Dendritic cell treated with granulocyte-macrophage colony-stimulating factor and Interleukin-4, amounts not matched to agents 40 ng/mL and 50 ng/mL, for 4 days (primary cell): ENCODE measurements at regions not wholly inside any gene's neighbourhood (a gene's known extent, or its start where the extent isn't known, plus 50 kb on each side); places are given as distances from the start of the nearest gene placed in this dataset.

Experiments used
- H3K27ac Mint-ChIP-seq: one replicate; pipeline ENCODE4 v1.8.0; 2022; ENCODE audit warnings: mild to moderate bottlenecking, mixed read lengths
- H3K27me3 Mint-ChIP-seq: one replicate; pipeline ENCODE4 v1.8.0; 2022; ENCODE audit warnings: mild to moderate bottlenecking, mixed read lengths
- H3K36me3 Mint-ChIP-seq: one replicate; pipeline ENCODE4 v1.8.0; 2022; ENCODE audit warnings: low read depth, mixed read lengths
- H3K4me1 Mint-ChIP-seq: one replicate; pipeline ENCODE4 v1.8.0; 2022; ENCODE audit warnings: low read depth, mixed read lengths
- H3K4me3 Mint-ChIP-seq: one replicate; pipeline ENCODE4 v1.8.0; 2022; ENCODE audit warnings: mild to moderate bottlenecking, moderate library complexity, mixed read lengths
- H3K9me3 Mint-ChIP-seq: one replicate; pipeline ENCODE4 v1.8.0; 2022; ENCODE audit warnings: mixed read lengths
- intact Hi-C: fragments of 100-400 bp; cut with micrococcal nuclease; formaldehyde crosslinking; loops from one replicate; pipeline ENCODE4 v1.15.0; 2022

GRCh38 chr5:92980491-92980890, 600.5 kb downstream of the NR2F1-AS1 start:
- intact Hi-C loops: no loop called here
- H3K27me3 Mint-ChIP-seq: no peaks in the 10 kb centered on the region
- no peak overlapping the region for H3K27ac Mint-ChIP-seq

GRCh38 chr5:92979716-92980115, 601.3 kb downstream of the NR2F1-AS1 start:
- Mint-ChIP-seq H3K27me3 (no peaks in the 10 kb centered on the region), H3K9me3 (peaks cover 25% of the 10 kb centered on the region), H3K4me3 (no peak overlapping the region), H3K27ac (no peak overlapping the region), H3K36me3 (no peaks in the 10 kb centered on the region), H3K4me1 (no peaks in the 10 kb centered on the region)
- intact Hi-C loops: no loop called here

More at GRCh38 chr5:92980491-92980890, 600.5 kb downstream of the NR2F1-AS1 start:
- H3K4me1 Mint-ChIP-seq: no peaks in the 10 kb centered on the region
- H3K36me3 Mint-ChIP-seq: no peaks in the 10 kb centered on the region
- H3K9me3 Mint-ChIP-seq: peaks cover 30% of the 10 kb centered on the region
- no peak overlapping the region for H3K4me3 Mint-ChIP-seq

GRCh38 chr5:92977846-92978540, 603.0 kb downstream of the NR2F1-AS1 start:
- Mint-ChIP-seq H3K27ac (no peak overlapping the region), H3K9me3 (peaks cover 9% of the 10 kb centered on the region), H3K36me3 (no peaks in the 10 kb centered on the region), H3K4me1 (no peaks in the 10 kb centered on the region), H3K27me3 (no peaks in the 10 kb centered on the region), H3K4me3 (no peak overlapping the region)
- intact Hi-C loops: no loop called here

GRCh38 chr5:92976156-92976555, 604.9 kb downstream of the NR2F1-AS1 start:
- no peaks in the 10 kb centered on the region for H3K4me1 Mint-ChIP-seq
- intact Hi-C loops: no loop called here
- H3K9me3 Mint-ChIP-seq: no peaks in the 10 kb centered on the region
- H3K4me3 Mint-ChIP-seq: no peak overlapping the region
- H3K27me3 Mint-ChIP-seq: no peaks in the 10 kb centered on the region
- no peak overlapping the region for H3K27ac Mint-ChIP-seq
- H3K36me3 Mint-ChIP-seq: no peaks in the 10 kb centered on the region

DNA sequence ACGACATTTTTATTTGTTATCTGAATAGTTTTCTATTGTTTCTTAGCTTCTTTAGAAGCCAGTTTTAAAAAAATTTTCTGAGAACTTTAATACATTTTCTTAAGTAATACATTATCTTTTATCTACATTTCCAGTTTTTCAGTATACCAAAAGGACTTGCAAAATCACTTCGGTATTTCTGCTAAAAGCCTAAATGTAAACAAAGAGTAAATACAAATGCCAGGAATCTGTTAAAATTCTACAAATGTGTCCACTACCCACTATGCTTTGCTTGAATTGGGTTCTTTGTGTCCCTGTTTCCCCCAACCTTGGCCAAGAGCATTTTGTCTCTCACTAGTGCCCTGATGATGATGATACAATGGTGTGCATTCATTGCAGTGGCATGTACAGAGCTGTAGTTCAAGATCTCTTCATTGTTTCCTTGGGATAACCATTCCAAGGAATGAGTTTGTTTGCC, 611.2 kb downstream of the NR2F1-AS1 start:
- no peak overlapping the region for H3K27ac Mint-ChIP-seq
- H3K4me3 Mint-ChIP-seq: no peak overlapping the region
- intact Hi-C loops: no loop called here
- no peaks in the 10 kb centered on the region for H3K36me3 Mint-ChIP-seq
- H3K4me1 Mint-ChIP-seq: no peaks in the 10 kb centered on the region
- no peaks in the 10 kb centered on the region for H3K27me3 Mint-ChIP-seq
- no peaks in the 10 kb centered on the region for H3K9me3 Mint-ChIP-seq

DNA sequence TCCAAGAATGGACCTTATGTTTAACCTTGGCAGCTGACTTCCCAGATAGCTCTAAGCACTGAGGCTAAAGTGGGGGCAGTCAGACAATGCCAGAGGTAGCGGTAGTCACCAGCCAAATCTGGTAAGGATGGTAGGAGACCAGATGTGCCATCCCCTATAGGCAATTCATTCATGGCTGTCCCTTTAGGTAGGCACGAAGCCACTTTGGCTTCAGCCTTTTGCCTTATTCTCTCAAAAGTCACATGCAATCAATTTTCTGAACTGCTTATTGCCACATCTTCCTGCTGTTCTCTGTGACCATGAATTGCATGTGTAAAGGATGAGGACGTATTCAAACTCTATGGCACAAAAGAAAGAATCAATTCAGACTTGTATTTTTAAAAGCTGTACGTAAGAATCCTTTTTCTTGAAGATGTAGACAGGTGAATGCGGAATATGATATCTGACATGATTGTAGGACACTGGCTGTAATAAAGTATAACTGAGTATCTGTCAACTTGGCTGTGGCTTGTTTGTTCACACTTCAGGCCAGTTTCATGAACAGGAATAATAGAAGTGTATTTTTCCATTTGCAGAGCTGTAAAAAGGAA, 611.7 kb downstream of the NR2F1-AS1 start:
- H3K36me3 Mint-ChIP-seq: no peaks in the 10 kb centered on the region
- H3K4me3 Mint-ChIP-seq: no peak overlapping the region
- no peak overlapping the region for H3K27ac Mint-ChIP-seq
- no peaks in the 10 kb centered on the region for H3K4me1 Mint-ChIP-seq
- H3K27me3 Mint-ChIP-seq: no peaks in the 10 kb centered on the region
- intact Hi-C loops: no loop called here
- H3K9me3 Mint-ChIP-seq: no peaks in the 10 kb centered on the region

DNA sequence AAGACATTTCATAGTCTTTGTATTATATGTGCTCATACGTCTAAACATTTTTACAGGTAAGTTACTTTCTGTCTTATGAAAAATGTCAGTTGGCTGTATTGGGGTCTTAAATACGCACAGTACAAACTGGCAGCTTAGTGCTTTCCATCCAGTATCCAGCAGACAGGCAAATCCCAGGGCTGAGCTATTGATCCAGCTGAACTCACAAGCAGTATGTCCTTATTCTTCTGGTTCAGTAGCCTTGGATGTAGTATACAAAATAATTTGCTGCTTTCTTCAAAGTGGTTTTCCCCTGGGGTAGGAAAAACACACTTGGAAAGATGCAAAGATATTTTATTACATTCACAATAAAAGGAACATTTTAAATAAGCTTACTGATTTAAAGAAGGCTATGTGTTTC, 617.2 kb downstream of the NR2F1-AS1 start:
- no peak overlapping the region for H3K4me3 Mint-ChIP-seq
- H3K27me3 Mint-ChIP-seq: no peaks in the 10 kb centered on the region
- no peaks in the 10 kb centered on the region for H3K4me1 Mint-ChIP-seq
- peaks cover 19% of the 10 kb centered on the region for H3K9me3 Mint-ChIP-seq
- intact Hi-C loops: no loop called here
- H3K27ac Mint-ChIP-seq: no peak overlapping the region
- H3K36me3 Mint-ChIP-seq: no peaks in the 10 kb centered on the region

GRCh38 chr5:92962752-92963151, 618.3 kb downstream of the NR2F1-AS1 start:
- Mint-ChIP-seq H3K36me3 (no peaks in the 10 kb centered on the region), H3K27me3 (no peaks in the 10 kb centered on the region), H3K4me1 (no peaks in the 10 kb centered on the region), H3K27ac (no peak overlapping the region), H3K4me3 (no peak overlapping the region), H3K9me3 (peaks cover 23% of the 10 kb centered on the region)
- intact Hi-C loops: no loop called here

- Mint-ChIP-seq H3K27ac (no peak overlapping the region), H3K4me1 (no peaks in the 10 kb centered on the region), H3K27me3 (no peaks in the 10 kb centered on the region), H3K4me3 (no peak overlapping the region), H3K9me3 (peaks cover 56% of the 10 kb centered on the region), H3K36me3 (no peaks in the 10 kb centered on the region)
- intact Hi-C loops: no loop called here
Observed at GRCh38 chr5:92956886-92957285, 624.1 kb downstream of the NR2F1-AS1 start.

DNA sequence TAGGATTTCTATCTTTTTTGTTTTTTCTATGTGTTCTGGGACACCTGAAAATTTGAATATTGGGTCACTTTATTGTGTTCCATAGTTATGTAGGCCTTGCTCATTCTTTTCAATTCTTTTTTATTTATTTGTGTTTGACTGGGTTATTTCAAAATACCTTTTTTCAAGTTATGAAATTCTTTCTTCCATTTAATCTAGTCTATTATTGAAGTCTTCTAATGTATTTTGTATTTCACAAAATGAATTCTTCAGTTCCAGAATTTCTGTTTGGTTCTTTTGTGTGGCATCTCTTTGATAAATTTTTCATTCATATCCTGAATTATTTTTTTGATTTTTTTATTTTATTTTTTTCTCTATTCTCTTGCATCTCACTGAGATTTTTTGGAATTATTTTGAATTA, 628.8 kb downstream of the NR2F1-AS1 start:
- H3K27ac Mint-ChIP-seq: no peak overlapping the region
- intact Hi-C loops: no loop called here
- no peaks in the 10 kb centered on the region for H3K27me3 Mint-ChIP-seq
- peaks cover 58% of the 10 kb centered on the region for H3K9me3 Mint-ChIP-seq
- no peak overlapping the region for H3K4me3 Mint-ChIP-seq
- no peaks in the 10 kb centered on the region for H3K36me3 Mint-ChIP-seq
- no peaks in the 10 kb centered on the region for H3K4me1 Mint-ChIP-seq

GRCh38 chr5:92951746-92952145, 629.3 kb downstream of the NR2F1-AS1 start:
- H3K27me3 Mint-ChIP-seq: no peaks in the 10 kb centered on the region
- H3K9me3 Mint-ChIP-seq: peaks cover 58% of the 10 kb centered on the region
- H3K27ac Mint-ChIP-seq: no peak overlapping the region
- no peak overlapping the region for H3K4me3 Mint-ChIP-seq
- intact Hi-C loops: no loop called here
- no peaks in the 10 kb centered on the region for H3K4me1 Mint-ChIP-seq
- H3K36me3 Mint-ChIP-seq: no peaks in the 10 kb centered on the region

- peaks cover 15% of the 10 kb centered on the region for H3K9me3 Mint-ChIP-seq
- no peak overlapping the region for H3K27ac Mint-ChIP-seq
- H3K36me3 Mint-ChIP-seq: no peaks in the 10 kb centered on the region
- no peaks in the 10 kb centered on the region for H3K4me1 Mint-ChIP-seq
- H3K27me3 Mint-ChIP-seq: no peaks in the 10 kb centered on the region
- H3K4me3 Mint-ChIP-seq: no peak overlapping the region
- intact Hi-C loops: no loop called here
Observed at GRCh38 chr5:92946546-92946945, 634.5 kb downstream of the NR2F1-AS1 start.

- H3K27ac Mint-ChIP-seq: no peak overlapping the region
- H3K27me3 Mint-ChIP-seq: no peaks in the 10 kb centered on the region
- intact Hi-C loops: no loop called here
- H3K4me3 Mint-ChIP-seq: no peak overlapping the region
- H3K4me1 Mint-ChIP-seq: no peaks in the 10 kb centered on the region
- H3K36me3 Mint-ChIP-seq: no peaks in the 10 kb centered on the region
- peaks cover 11% of the 10 kb centered on the region for H3K9me3 Mint-ChIP-seq
Observed at GRCh38 chr5:92945605-92946097, 635.4 kb downstream of the NR2F1-AS1 start.

DNA sequence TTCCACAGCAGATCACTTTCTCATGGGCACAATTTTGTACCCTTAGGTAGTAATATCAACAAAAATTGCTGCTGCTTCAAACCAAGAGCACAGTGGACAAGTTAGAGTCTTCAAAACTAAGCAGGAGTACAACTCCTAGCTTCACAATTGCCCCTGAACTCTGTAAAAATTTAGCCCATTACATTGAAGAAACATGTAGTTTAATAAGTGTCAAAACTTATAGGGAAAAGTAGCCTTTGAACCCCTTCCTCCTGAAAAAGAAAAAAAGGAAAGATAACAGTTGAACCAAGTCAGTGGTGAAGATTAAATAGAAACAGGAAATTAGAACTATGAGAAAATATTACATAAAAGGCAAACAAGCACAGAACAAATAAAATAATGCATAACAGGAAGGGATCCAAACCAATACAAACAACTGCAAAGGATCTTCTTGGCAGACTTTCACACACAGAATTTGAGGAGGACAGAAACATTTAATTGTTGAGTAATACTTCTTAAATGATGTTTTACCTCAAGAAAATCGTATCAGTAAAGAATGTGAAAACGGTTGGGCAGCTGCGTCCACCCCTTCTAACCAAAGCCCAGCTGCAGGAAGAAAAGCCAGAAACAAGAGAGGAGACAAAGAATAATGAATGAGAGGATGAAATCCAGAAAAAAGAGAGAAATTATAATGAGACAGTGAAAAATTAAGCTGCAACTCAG, 636.0 kb downstream of the NR2F1-AS1 start:
- H3K4me1 Mint-ChIP-seq: no peaks in the 10 kb centered on the region
- H3K27ac Mint-ChIP-seq: no peak overlapping the region
- H3K36me3 Mint-ChIP-seq: no peaks in the 10 kb centered on the region
- intact Hi-C loops: no loop called here
- H3K27me3 Mint-ChIP-seq: no peaks in the 10 kb centered on the region
- no peak overlapping the region for H3K4me3 Mint-ChIP-seq
- peaks cover 5% of the 10 kb centered on the region for H3K9me3 Mint-ChIP-seq
